ENCODE measurements at regions not wholly inside any gene's neighbourhood (a gene's known extent, or its start where the extent isn't known, plus 50 kb on each side); places are given as distances from the start of the nearest gene placed in this dataset.

DNA sequence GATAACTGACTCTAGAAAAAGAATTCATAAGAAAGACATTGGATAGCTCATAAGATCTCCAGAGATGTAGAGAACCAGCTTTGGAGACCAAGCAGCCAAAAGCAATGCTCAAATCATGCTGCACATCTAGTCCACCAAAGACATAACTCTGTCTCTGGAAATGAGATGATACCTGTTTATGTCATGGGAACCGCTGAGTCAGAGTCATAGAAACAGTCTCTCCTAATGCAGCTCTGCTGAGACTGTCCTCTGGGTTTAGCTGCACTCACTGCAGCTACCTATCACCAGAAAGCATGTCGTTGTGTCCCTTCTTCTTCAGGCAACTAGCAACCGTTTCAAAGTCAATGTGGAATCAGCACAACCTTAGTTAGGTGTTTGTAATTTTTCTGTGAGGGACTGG is 218.5 kb upstream of the ROBO1 start:
- no peak for TF ChIP-seq POLR2AphosphoS5 (IDR thresholded peaks at IDR 0.05)
- TF ChIP-seq CTCF (IDR thresholded peaks at IDR 0.05), result no peak
- no peak for TF ChIP-seq POLR2A (IDR thresholded peaks at IDR 0.05)
- no peak for TF ChIP-seq EP300 (IDR thresholded peaks at IDR 0.05; ENCODE audit: low read depth)
